Activated B cell treated with CpG ODN at 0.5 μM for 24 hours (primary cell): ENCODE measurements at regions not wholly inside any gene's neighbourhood (a gene's known extent, or its start where the extent isn't known, plus 50 kb on each side); places are given as distances from the start of the nearest gene placed in this dataset.
"Not testable (repeated sequence)": the region's sequence is repeated elsewhere in the genome, so short reads cannot be mapped to it uniquely, and the experiment has no call there.

Experiments
- ATAC-seq: fragments of 200-7000 bp; cut with Tn5 transposase; one replicate; pipeline ENCODE4 v1.10.0; 2021; ENCODE audit warnings: low read depth, mild to moderate bottlenecking, moderate library complexity
- CTCF ChIA-PET: fragments of 350-600 bp; sonication (Branson Sonifier 250); formaldehyde crosslinking; loops from one replicate; lab custom pipeline; 2021; ENCODE audit warnings: antibody characterized with exemption; lab: Charles Lee
- POLR2A ChIA-PET: fragments of 350-600 bp; sonication (Branson Sonifier 250); formaldehyde crosslinking; loops from one replicate; lab custom pipeline; 2021; ENCODE audit warnings: antibody characterized with exemption; lab: Charles Lee
- DNase-seq: peaks from one replicate; pipeline ENCODE4 v3.0.0; 2022
- H3K27ac Mint-ChIP-seq: one replicate; pipeline ENCODE4 v1.8.0; 2020; ENCODE audit warnings: mixed read lengths
- H3K27me3 Mint-ChIP-seq: one replicate; pipeline ENCODE4 v1.8.0; 2021; ENCODE audit warnings: mixed read lengths
- H3K36me3 Mint-ChIP-seq: one replicate; pipeline ENCODE4 v1.8.0; 2021; ENCODE audit warnings: low read depth, mixed read lengths
- H3K4me1 Mint-ChIP-seq: one replicate; pipeline ENCODE4 v1.8.0; 2021; ENCODE audit warnings: mixed read lengths
- H3K4me3 Mint-ChIP-seq: one replicate; pipeline ENCODE4 v1.8.0; 2020; ENCODE audit warnings: mild to moderate bottlenecking, mixed read lengths
- H3K9me3 Mint-ChIP-seq: one replicate; pipeline ENCODE4 v1.8.0; 2020; ENCODE audit warnings: mixed read lengths
- intact Hi-C: fragments of 100-400 bp; cut with micrococcal nuclease; formaldehyde crosslinking; loops from one replicate; pipeline ENCODE4 v1.15.1; 2024
- TF ChIP-seq, protein P1 (sequence below): fragments of 200-600 bp; IDR thresholded peaks from one replicate; pipeline ENCODE4 v1.8.0; 2022; ENCODE audit warnings: antibody characterized with exemption, mild to moderate bottlenecking

DNA sequence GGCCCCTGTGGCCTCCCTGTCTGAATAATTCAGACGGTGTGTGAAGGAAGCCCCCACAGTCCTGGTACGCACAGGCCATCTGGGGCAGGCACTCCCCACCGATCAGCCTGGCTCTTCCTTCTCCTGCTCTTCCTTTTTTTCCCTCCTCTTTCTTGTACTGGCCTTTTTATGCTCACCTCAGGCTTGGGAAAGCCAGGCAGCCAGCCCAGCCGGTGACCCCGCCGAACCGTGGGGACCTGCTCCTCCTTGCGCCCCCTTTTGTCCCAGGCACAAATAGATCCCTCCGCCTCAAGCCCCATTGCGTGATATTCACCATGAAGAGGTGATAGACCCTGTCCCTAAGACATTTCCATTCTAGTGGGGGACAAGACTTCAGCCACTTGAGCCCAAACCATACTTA lies 80.2 kb upstream of the BRD7 start:
- intact Hi-C loops, result no loop called here
- no peaks in the 10 kb centered on the region for H3K4me1 Mint-ChIP-seq
- TF ChIP-seq, protein P1, sequence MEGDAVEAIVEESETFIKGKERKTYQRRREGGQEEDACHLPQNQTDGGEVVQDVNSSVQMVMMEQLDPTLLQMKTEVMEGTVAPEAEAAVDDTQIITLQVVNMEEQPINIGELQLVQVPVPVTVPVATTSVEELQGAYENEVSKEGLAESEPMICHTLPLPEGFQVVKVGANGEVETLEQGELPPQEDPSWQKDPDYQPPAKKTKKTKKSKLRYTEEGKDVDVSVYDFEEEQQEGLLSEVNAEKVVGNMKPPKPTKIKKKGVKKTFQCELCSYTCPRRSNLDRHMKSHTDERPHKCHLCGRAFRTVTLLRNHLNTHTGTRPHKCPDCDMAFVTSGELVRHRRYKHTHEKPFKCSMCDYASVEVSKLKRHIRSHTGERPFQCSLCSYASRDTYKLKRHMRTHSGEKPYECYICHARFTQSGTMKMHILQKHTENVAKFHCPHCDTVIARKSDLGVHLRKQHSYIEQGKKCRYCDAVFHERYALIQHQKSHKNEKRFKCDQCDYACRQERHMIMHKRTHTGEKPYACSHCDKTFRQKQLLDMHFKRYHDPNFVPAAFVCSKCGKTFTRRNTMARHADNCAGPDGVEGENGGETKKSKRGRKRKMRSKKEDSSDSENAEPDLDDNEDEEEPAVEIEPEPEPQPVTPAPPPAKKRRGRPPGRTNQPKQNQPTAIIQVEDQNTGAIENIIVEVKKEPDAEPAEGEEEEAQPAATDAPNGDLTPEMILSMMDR, result no peak

DNA sequence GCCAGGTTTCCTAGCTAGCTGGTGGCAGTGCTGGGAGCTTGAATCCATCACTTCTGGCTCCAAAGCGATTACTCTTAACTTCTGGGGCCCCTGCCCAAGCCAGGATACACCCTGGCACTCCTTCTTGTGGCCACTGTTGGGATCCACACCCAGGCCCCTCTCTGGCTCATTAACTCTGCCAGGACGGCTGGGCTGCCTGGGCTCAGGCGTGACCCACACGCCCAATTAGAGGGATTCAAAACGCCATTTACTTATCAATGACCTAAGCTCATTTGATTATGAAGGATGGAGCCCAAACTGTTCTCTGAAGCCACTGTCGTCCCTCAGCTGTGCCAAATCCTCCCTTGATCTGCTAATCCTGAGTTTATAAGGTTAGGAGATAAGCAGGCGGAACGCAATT lies 79.7 kb upstream of the BRD7 start:
- intact Hi-C loops, result no loop called here
- no peak overlapping the region for H3K27ac Mint-ChIP-seq

More for the DNA sequence above, 80.2 kb upstream of the BRD7 start:
- Mint-ChIP-seq H3K27ac (no peak overlapping the region), H3K27me3 (peaks cover 9% of the 10 kb centered on the region), H3K9me3 (no peaks in the 10 kb centered on the region), H3K4me3 (no peak overlapping the region), H3K36me3 (no peaks in the 10 kb centered on the region)
- ATAC-seq (no peak), DNase-seq (no peak)
- CTCF ChIA-PET, result no interaction called here
- POLR2A ChIA-PET, result no interaction called here

DNA sequence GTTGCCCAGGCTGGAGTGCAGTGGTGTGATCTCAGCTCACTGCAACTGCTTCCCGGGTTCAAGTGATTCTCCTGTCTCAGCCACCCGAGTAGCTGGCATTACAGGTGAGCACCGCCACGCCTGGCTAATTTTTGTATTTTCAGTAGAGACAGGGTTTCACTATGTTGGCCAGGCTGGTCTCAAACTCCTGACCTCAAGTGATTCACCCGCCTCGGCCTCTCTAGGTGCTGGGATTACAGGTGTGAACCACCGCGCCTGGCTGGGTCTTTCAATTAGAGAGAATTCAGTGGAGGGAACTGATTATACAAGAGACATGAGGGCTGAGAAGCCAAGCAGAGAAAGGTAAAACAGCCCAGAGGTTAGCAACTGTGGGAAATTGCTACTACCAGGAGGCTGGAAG lies 78.6 kb upstream of the BRD7 start:
- CTCF ChIA-PET, H3K9me3 Mint-ChIP-seq, H3K4me1 Mint-ChIP-seq, H3K27ac Mint-ChIP-seq, DNase-seq, H3K36me3 Mint-ChIP-seq, intact Hi-C loops, H3K4me3 Mint-ChIP-seq, POLR2A ChIA-PET, H3K27me3 Mint-ChIP-seq, ATAC-seq: not testable (repeated sequence)

More for the DNA sequence above, 79.7 kb upstream of the BRD7 start:
- no peaks in the 10 kb centered on the region for H3K36me3 Mint-ChIP-seq
- H3K4me1 Mint-ChIP-seq, result no peaks in the 10 kb centered on the region
- H3K27me3 Mint-ChIP-seq, result peaks cover 9% of the 10 kb centered on the region
- no peak for ATAC-seq
- POLR2A ChIA-PET, result no interaction called here
- no peak for DNase-seq
- TF ChIP-seq, protein P1, result no peak
- CTCF ChIA-PET, result no interaction called here
- no peak overlapping the region for H3K4me3 Mint-ChIP-seq
- H3K9me3 Mint-ChIP-seq, result no peaks in the 10 kb centered on the region

DNA sequence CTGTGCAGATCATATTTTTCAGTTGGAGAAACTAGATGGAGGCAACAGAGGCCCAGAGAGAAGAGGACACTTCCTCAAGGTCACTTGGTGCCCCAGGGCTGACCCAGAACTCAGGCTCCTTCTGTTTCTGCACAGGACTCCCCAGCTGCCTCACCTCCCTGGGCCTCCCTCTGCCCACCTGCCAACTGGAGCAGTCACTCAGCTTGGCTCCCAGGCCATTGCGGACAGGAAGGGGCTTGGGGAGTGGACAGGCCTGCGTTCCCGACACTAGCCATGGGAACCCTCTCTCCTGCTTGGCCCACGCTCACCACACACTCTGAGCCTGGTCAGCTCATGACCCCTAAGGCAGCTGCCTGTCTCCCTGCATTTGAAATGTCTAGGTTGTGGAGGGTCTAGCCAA lies 78.1 kb upstream of the BRD7 start:
- ChIA-PET POLR2A (no interaction called here), CTCF (no interaction called here)
- no peak for ATAC-seq
- TF ChIP-seq, protein P1, result no peak
- no peak overlapping the region for H3K4me3 Mint-ChIP-seq
- peaks cover 9% of the 10 kb centered on the region for H3K27me3 Mint-ChIP-seq
- no peaks in the 10 kb centered on the region for H3K36me3 Mint-ChIP-seq
- DNase-seq, result no peak
- no peak overlapping the region for H3K27ac Mint-ChIP-seq
- intact Hi-C loops, result no loop called here
- peaks cover 6% of the 10 kb centered on the region for H3K9me3 Mint-ChIP-seq
- no peaks in the 10 kb centered on the region for H3K4me1 Mint-ChIP-seq

DNA sequence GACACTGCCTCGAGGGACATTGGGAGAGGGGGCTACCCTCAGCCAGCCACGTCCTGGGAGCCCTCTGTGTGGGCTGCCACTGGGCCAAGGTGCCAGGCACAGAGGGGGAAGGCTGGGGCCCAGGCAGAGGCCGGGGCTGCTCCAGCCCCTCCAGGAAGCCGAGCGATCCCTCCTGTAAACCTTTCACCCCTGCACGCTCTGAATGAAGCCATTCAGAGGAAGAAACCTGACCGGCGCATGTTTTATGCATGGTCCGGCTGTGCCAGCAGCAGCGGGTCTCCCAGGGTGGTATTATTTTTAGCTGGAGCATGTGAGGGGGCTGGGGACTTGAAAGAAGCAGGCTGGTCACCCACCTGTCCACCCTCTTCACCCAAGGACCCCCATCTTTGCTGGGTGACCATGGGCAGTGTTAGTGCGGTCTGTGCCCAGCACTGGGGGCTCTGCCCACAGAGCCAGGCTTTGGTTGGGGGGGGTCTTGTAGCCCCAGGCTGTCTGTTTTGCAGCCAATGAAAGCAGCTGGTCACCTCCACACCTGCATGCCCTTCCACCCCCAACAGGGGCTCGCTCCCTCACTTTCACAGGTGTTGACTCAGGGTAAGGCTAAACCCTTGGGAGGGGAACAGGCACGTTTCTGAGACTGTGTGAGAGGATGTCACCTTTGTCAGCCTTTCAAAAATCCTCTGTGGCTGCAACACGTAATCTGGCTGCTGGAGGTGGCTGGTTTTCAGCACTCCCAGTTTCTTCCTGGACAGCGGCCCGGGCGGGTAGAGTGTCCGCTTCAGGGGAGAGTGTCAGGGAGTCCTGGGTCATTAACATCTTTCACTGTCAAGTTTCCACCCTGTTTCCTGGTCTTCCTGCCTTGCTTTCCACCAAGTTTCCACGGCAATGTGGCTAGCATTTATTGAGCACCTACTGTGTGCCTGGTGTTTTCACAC lies 77.1 kb upstream of the BRD7 start:
- ATAC-seq (no peak), DNase-seq (no peak)
- Mint-ChIP-seq H3K36me3 (no peaks in the 10 kb centered on the region), H3K27ac (no peak overlapping the region), H3K27me3 (peaks cover 9% of the 10 kb centered on the region), H3K4me3 (no peak overlapping the region), H3K4me1 (no peaks in the 10 kb centered on the region), H3K9me3 (peaks cover 7% of the 10 kb centered on the region)
- ChIA-PET POLR2A (no interaction called here), CTCF (no interaction called here)
- TF ChIP-seq, protein P1, result no peak
- intact Hi-C loops, result no loop called here
